Femur (tissue), 1 donor: ENCODE measurements at regions not wholly inside any gene's neighbourhood (a gene's known extent, or its start where the extent isn't known, plus 50 kb on each side); places are given as distances from the start of the nearest gene placed in this dataset.

Experiments
- DNase-seq: peaks from one replicate; pipeline ENCODE4 v3.0.0-alpha.2; 2017

DNA sequence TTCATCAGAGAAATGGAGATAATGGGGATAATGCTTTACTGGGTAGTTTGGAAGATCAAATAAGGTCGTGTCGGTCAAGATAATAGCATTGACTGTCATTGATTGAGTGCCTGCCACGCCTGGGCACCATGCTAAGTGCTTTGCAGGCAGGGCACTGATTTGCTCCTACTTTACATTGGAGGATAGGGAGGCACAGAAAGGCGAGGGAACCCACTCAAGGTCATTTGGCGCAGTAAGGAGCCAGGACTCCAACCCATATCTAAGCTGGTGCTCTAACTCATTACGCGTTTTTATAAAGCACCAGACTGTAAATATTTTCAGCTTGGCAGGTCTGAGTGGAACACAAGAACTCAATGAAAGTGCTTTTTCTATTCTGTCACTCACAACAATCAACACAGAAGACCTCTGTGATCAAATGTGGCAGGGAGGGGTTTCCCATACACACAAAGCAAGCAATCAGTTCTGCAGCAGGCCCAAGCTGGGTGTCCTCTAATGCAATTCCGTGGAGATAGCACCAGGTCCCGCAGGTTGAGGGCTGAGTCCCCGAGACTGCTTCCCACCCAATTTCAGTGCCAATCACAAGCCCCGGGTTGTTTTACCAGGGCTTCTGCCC lies 373.6 kb downstream of the CDH26 start:
- no peak for DNase-seq

- no peak for DNase-seq
These were observed 374.3 kb downstream of the CDH26 start for GRCh38 chr20:60332523-60332922.

DNA sequence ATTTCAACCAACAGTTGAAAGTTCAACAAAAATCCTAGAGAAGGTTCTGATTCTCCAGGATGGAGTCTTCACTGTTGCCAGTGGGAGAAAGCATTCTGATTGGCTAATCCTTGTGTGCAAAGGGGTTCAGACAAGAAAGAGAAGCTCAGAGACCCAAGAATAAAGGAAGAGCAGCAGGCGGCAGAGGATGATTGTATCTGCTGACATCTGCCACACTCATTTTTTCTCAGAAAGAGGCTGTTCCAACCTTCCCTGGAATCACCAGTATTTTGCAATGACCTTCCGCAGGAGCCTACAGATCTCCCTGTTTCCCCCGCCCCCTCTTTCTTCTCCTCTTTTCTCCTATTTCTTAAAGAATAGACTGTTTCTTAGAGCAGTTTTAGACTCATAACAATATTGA lies 376.7 kb downstream of the CDH26 start:
- DNase-seq, result no peak

- DNase-seq, result no peak
These were observed 380.3 kb downstream of the CDH26 start for GRCh38 chr20:60338556-60338955.

DNA sequence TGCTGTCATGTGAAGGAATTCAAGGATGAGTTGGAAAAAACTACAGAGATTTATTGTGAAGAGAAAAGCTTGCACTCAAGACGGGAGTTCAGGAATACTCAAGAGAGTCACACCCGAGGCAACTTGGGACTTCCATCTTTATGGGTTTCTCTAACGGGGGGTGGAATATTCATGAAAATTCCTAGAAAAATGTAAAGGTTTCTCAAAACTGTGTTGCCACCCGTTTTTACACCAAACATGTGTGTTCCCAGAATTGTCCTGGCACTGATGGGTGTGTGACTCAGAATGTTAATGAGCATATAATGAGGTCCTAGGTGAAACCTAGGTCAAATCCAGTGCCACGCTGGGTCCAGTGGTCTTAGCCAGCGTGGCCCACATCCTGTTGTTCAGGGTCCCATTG lies 381.5 kb downstream of the CDH26 start:
- DNase-seq, result no peak

- no peak for DNase-seq
These were observed 382.0 kb downstream of the CDH26 start for GRCh38 chr20:60340232-60340631.

DNA sequence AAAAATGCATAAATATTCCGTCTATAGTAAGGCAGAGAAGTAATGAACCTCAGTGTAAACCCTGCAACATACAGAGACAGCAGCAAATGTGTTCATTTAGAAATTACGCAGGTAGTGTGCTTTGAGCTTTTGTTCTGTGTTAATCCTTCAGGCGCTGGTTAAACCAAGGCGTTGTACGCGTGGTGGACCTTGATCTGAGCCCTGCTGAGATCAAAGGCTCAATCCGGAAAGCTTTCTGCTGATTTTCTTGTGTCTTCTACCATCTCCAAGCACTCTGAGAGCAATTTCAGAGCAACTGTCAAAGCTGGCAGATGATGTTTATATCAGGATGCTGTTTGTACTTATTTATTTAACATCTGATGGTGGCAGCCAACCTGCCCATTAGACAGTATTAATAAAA lies 382.8 kb downstream of the CDH26 start:
- DNase-seq, result no peak

DNA sequence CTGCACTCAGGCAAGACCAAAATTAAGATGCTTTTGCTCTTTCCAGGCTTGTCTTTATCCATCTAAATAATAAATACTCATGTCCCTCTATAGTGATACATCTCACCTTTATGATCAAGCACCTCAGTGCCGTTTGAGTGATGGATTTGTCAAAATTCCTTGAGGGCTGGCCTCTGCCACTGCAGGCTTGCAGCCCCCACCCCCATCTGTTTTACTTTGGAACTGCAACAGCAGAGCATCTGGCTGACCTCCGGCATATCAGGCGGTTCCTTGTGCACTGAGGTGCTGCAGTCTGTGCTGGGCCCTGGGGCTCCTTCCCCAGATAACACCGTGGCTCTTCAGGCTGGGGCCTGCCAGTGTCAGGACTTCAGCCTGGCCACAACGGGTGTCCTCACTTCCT lies 386.9 kb downstream of the CDH26 start:
- no peak for DNase-seq

DNA sequence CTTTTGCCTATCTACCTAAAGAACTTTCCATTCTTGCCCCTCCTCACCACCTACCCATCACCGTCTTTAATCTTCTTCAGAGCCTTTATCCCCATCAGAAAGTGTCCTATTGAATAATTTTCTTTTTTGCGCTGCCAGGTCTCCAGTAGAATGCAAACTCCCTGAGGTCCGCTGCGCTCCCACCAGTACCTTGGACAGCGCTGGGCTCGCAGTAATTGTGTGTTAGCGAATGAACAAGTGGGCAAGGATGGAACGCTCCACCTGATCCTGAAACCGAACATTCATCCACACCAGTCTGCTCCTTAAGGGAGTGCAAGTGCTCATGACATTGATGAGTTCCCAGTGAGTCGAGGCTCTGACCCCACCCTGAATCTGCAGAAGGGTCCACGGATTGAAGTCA lies 391.2 kb downstream of the CDH26 start:
- DNase-seq, result no peak

- no peak for DNase-seq
These were observed 393.8 kb downstream of the CDH26 start for GRCh38 chr20:60352017-60352416.

DNA sequence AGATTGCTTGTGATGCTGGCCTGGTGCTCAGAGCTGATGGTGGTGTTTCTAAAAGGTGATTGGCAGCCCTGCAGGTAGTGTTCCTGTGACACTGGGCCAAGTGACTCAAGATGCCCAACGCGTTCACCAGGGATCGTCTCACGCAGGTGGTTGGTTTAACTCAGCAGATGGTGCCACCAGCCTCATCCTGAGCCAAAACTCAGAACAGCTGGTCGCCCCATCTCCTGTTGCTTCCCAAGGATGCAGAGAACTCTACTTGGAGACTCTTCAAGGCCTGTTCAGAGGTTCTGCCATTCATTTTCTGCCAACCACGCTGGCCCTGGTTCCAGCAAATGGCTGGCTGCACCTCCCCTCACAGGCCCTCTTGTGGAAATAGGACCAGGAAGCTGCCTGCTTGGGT lies 394.4 kb downstream of the CDH26 start:
- no peak for DNase-seq

GRCh38 chr20:60354024-60354580 lies 395.9 kb downstream of the CDH26 start:
- no peak for DNase-seq

- no peak for DNase-seq
These were observed 399.9 kb downstream of the CDH26 start for GRCh38 chr20:60358101-60358500.

DNA sequence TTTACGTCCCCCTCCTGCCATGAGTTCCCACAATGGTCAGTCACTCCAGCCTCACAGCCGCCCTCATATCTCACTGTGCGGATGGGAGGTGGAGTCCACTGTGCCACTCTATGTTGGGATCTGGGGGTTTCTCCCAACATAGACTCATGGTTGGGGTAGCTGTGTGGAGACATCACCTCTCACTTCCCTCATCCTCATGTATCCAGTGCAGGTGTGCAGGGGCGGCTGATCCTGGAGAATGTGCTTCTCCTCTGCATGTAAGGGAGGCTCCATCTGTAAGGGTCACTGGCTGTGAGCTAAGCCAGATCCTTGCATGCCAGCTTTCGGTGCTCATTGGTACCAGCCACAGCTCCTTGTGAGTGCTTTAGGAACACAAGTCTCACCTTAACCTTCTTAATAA lies 400.8 kb downstream of the CDH26 start:
- no peak for DNase-seq

DNA sequence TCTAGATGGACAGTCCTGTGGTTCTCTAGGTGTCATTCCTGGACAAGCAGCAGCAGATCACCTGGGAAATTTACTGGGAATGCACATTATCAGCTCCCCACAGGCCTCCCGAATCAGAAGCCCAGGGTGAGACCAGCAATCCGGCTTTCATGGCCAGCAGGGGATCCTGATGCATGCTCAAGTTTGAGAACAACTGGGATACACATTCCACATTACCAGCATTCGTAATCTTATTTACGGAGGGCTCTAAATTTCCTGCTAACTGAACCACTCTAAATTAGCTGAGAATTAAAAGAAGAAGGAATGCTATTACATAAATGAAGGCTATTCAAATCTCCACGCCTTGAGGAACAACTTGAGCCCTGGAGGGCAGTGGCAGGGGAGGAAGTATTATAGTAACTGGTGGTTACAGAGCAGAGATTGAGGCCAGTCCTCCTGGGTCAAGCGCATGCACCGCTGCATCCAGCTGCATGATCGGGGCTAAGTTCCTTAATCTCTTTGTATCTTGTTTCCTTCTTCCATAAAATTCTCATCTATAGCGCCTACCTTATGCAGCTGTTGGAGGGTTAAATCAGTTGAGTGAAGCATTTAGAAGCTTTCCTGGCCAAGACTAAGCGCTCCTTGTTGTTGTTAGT lies 403.7 kb downstream of the CDH26 start:
- DNase-seq, result no peak

DNA sequence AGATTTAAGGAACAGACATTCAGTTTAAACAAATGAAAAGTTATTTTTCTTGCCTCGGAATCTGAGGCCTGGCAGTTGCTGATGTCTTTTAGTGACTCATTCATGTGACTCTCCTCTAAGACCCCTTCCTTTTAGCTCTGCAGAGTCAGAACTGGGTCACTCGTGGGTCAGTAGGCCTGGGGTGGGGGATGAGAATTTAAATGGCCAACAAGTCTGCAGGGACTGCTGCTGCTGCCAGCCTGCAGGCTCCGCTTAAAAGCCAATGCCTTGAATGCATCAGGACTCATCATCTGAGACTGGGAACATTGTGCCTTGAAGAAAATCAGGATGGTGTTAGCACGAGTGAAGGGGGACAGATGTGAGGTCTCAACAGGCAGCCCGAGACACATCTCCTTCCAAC lies 404.3 kb downstream of the CDH26 start:
- DNase-seq, result no peak

- DNase-seq, result no peak
These were observed 405.5 kb downstream of the CDH26 start for GRCh38 chr20:60363698-60364097.

- no peak for DNase-seq
These were observed 406.9 kb downstream of the CDH26 start for GRCh38 chr20:60365064-60365666.

DNA sequence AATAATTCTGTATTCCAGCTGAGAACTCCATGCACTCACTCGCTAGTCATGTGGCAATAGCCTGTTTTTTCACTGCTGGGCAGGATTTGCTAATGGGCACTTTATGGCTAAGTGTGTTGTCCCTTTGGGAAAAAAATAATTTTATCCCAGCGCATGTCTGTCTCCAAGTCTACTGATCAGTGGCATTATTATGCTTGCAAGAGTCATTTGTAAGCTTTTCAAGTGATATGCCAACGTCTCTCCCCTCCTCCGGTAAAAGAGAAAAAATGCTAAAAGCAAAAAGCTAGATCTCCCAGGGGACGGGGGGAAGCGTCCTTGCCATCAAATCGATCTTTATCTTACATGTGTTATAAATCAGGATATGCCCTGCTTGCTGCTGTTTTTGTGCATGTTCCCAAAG lies 407.7 kb downstream of the CDH26 start:
- DNase-seq, result no peak

DNA sequence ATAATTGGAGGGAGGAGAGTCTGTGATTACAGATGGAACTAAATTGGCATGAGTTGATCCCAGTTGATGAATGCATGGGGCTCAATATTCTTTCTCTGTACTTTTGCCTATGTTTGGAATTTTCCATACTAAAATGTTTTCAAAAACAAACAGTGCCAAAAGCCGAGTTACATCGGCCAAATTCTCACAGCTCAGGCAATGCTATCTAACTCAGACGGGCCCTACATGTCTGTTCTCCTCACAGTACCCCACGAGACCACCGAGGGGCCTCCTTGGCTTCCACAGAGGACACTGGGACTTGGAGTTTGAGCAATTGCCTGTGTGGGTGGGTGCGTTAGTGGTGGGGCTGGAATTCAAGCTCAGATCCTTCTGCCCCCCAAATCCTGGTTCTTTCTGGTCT lies 413.2 kb downstream of the CDH26 start:
- no peak for DNase-seq

DNA sequence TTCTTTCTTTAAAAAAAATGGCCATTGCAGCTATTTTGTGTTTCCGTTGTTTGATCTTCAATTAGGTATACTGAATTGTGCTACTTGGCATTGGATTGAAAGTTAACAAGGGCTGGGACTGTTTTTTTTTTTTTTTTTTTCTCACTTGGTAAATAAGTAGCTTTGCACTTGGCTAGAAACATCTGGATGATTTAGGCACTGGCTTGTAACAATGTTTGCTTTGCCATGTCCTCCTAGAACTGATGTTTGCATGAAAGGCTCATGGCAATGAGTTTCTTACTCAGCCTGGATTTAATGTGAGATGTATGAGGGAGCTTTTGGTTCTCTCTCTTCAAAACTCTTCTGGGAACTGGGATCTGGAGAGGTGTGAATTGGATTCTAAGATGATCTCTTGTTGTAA lies 414.1 kb downstream of the CDH26 start:
- no peak for DNase-seq

- peak; percentile 59 for DNase-seq
These were observed 414.6 kb downstream of the CDH26 start for GRCh38 chr20:60372822-60373221.

DNA sequence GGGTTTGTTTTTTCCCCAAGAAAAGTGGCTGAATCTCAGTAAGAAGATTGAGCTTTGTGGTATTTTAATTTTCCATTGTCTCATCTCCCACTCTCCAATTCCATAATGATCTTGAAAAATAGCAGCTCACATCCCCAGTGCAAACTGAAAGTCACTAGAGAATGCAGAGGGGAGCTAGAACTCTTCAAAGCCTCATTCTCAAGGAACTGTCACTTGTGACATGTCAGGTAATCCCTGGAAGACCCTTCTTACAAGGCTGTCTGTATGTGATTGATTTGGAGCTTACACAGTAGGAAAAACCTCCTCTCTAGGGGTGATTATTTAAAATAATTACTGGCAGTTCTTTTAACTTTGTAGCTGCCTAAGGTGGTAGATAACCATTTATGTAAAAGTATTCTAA lies 420.4 kb downstream of the CDH26 start:
- DNase-seq, result no peak

GRCh38 chr20:60381643-60382400 lies 423.6 kb downstream of the CDH26 start:
- no peak for DNase-seq
